ENCODE measurements at regions not wholly inside any gene's neighbourhood (a gene's known extent, or its start where the extent isn't known, plus 50 kb on each side); places are given as distances from the start of the nearest gene placed in this dataset.

- no peak for TF ChIP-seq SIN3A (IDR thresholded peaks at IDR 0.05; ENCODE audit: borderline replicate concordance, insufficient read depth, low read length)
- TF ChIP-seq FOXP2 (optimal IDR thresholded peaks at IDR 0.05; ENCODE audit: borderline replicate concordance, extremely low read depth, extremely low read length, insufficient read depth), result no peak
Observed at GRCh38 chr13:109646423-109646822, 140.0 kb downstream of the IRS2 start.

DNA sequence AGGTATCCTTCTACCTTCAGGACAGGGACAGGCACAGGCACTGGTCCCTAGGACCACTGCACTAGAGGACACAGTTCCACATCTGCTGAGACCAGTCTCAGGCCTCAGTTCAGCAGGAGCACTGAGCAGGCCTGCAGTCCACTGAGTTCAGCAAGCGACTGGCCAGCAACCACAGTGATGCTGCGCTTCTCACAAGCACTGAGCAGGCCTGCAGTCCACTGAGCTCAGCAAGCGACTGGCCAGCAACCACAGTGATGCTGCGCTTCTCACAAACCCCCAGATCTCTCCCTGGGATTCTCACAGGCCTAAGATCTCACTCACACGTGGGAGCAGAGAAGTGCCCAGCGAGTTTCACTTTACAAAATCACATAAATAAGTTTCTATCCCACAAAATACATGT lies 140.6 kb downstream of the IRS2 start:
- TF ChIP-seq POLR2AphosphoS5 (IDR thresholded peaks at IDR 0.05; ENCODE audit: low read depth, low read length) (no peak), SIN3A (IDR thresholded peaks at IDR 0.05; ENCODE audit: borderline replicate concordance, insufficient read depth, low read length) (no peak)

DNA sequence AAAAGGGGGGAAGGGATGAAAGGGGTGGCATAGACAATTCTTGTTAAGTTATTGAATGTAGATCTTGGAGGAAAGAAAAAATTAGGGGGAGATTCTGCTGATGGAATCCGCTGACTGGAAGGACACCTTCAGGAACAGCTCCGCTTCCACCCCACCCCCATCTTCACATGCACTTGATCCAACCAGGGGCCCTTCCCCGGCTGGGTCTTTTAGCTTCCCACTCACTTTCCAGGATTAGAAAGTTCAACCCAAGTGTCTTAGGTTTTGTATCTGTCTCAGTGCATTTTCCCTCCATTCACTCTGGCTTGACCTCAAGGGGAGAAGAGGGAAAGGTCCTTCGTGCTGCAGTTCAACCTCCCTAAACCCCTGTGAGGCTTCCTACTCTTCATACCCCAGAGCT lies 141.4 kb downstream of the IRS2 start:
- TF ChIP-seq, protein P1, sequence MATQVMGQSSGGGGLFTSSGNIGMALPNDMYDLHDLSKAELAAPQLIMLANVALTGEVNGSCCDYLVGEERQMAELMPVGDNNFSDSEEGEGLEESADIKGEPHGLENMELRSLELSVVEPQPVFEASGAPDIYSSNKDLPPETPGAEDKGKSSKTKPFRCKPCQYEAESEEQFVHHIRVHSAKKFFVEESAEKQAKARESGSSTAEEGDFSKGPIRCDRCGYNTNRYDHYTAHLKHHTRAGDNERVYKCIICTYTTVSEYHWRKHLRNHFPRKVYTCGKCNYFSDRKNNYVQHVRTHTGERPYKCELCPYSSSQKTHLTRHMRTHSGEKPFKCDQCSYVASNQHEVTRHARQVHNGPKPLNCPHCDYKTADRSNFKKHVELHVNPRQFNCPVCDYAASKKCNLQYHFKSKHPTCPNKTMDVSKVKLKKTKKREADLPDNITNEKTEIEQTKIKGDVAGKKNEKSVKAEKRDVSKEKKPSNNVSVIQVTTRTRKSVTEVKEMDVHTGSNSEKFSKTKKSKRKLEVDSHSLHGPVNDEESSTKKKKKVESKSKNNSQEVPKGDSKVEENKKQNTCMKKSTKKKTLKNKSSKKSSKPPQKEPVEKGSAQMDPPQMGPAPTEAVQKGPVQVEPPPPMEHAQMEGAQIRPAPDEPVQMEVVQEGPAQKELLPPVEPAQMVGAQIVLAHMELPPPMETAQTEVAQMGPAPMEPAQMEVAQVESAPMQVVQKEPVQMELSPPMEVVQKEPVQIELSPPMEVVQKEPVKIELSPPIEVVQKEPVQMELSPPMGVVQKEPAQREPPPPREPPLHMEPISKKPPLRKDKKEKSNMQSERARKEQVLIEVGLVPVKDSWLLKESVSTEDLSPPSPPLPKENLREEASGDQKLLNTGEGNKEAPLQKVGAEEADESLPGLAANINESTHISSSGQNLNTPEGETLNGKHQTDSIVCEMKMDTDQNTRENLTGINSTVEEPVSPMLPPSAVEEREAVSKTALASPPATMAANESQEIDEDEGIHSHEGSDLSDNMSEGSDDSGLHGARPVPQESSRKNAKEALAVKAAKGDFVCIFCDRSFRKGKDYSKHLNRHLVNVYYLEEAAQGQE (IDR thresholded peaks at IDR 0.05; ENCODE audit: insufficient read depth in 1 of 2, low read depth in 2 of 2, low read length in 2 of 2), result no peak
- TF ChIP-seq FOXP2 (optimal IDR thresholded peaks at IDR 0.05; ENCODE audit: borderline replicate concordance, extremely low read depth, extremely low read length, insufficient read depth), result no peak
- TF ChIP-seq TAF1 (IDR thresholded peaks at IDR 0.05; ENCODE audit: borderline replicate concordance, insufficient read depth, low read length), result no peak
- TF ChIP-seq POLR2AphosphoS5 (IDR thresholded peaks at IDR 0.05; ENCODE audit: low read depth, low read length), result no peak
- no peak for TF ChIP-seq SIN3A (IDR thresholded peaks at IDR 0.05; ENCODE audit: borderline replicate concordance, insufficient read depth, low read length)

DNA sequence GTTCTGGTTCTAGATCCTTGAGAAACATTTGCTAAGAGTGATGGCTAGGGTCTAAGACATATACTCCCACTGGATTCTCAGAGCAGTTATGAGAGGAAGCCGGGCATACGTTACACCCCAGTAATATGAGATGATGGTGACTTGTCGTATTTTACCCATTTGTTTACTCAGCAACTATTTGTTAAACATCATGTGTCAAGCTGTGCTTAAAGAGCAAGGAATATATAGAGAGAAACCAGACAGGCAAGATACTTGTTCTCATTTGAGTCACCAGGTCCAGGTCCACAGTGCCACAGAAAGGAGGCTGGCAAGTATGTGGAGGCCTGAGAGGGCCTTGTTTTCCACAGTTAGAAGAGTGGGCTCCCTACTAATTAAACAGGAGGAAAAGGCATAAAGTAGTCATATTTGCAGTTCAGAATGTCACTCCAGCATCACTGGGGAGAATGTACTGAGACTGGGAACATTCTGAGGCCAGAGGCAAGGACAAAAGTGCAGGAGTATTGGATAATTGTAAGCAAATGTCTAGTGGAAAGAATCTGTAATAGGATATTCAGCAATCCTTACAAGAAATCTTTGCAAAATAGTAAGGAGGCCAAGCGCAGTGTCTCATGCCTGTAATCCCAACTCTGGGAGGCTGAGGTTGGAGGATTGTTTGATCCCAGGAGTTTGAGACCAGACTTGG lies 142.2 kb downstream of the IRS2 start:
- no peak for TF ChIP-seq SIN3A (IDR thresholded peaks at IDR 0.05; ENCODE audit: borderline replicate concordance, insufficient read depth, low read length)
- no peak for TF ChIP-seq FOXP2 (optimal IDR thresholded peaks at IDR 0.05; ENCODE audit: borderline replicate concordance, extremely low read depth, extremely low read length, insufficient read depth)
- no peak for TF ChIP-seq POLR2AphosphoS5 (IDR thresholded peaks at IDR 0.05; ENCODE audit: low read depth, low read length)
- no peak for TF ChIP-seq TAF1 (IDR thresholded peaks at IDR 0.05; ENCODE audit: borderline replicate concordance, insufficient read depth, low read length)
- TF ChIP-seq, protein P1 (IDR thresholded peaks at IDR 0.05; ENCODE audit: insufficient read depth in 1 of 2, low read depth in 2 of 2, low read length in 2 of 2), result no peak

DNA sequence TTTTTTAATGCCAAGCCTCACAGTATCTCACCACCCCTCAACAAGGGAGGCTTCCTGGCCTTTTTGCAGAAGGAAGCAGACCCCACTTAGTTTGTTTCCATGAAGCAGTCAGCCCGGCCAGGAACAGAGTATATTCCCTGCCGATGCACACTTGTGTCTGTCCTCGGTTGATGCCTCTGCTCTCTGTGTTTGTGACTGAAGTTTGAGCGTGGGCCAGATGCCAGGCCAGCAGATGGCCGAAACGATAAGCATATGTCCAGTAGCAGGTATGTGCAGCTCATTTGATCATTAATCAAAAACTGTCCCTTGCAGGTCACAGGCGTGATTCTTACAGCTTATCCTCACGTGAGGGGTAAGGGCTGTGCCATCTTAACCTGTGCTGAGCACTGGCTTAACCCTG lies 144.0 kb downstream of the IRS2 start:
- TF ChIP-seq, protein P1 (IDR thresholded peaks at IDR 0.05; ENCODE audit: insufficient read depth in 1 of 2, low read depth in 2 of 2, low read length in 2 of 2), result no peak

DNA sequence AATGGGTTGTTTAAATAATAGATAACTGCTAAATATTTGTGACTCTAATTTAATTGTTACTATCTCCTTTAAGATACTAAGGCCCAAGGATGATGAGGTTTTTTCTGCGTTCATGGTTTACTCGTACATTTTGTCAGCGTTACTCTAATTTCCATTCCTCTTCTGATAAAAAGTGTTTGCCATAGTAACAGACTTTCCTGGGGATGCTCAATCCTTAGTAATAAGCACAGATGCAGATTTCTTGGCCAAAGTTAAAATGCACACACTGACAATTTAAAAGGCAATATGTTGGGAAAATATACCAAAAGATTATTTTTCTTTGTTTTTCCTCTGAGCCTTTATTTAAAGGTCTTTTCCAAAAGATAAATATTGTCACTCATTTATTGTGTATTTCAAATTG lies 149.6 kb downstream of the IRS2 start:
- TF ChIP-seq SIN3A (IDR thresholded peaks at IDR 0.05; ENCODE audit: borderline replicate concordance, insufficient read depth, low read length) (no peak), POLR2AphosphoS5 (IDR thresholded peaks at IDR 0.05; ENCODE audit: low read depth, low read length) (no peak), TAF1 (IDR thresholded peaks at IDR 0.05; ENCODE audit: borderline replicate concordance, insufficient read depth, low read length) (no peak), FOXP2 (optimal IDR thresholded peaks at IDR 0.05; ENCODE audit: borderline replicate concordance, extremely low read depth, extremely low read length, insufficient read depth) (no peak)
- TF ChIP-seq, protein P1 (IDR thresholded peaks at IDR 0.05; ENCODE audit: insufficient read depth in 1 of 2, low read depth in 2 of 2, low read length in 2 of 2), result no peak
